HL-60/S4 treated with retinoic acid at 250 ng/mL for 4 days and 3 days (cell line): ENCODE measurements at regions not wholly inside any gene's neighbourhood (a gene's known extent, or its start where the extent isn't known, plus 50 kb on each side); places are given as distances from the start of the nearest gene placed in this dataset.

Experiments used
- in situ Hi-C: fragments of 300-500 bp; cut with MboI; formaldehyde crosslinking; loops from 2 replicates; pipeline ENCODE4 v1.7.0; 2022; ENCODE audit warnings: low sequenced_read_pairs

GRCh38 chr5:174306345-174307030 lies 261.0 kb downstream of the NSG2 start:
- in situ Hi-C loops = loop anchor here (25.0 kb wide), 2 partner anchors 269 to 694 kb away; partner anchors contain the start of genes BOD1 and NSG2

DNA sequence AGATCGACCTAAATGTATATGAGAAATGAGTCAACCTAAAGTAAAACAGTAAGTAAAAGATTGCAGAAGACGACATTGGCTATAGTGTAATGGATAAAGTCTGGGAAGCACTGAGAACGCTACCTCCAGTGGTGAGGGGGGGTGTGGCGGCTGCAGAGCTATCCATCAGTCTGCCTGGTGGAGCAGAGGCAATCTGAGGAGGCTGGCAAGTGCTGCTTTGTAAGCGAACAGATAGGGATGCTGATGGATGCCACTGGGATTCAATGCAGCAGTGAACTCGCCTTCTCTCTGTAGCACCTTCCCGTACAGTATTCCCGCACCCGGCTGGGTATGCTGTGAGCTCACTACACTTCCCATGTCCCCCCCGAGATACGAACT lies 261.5 kb downstream of the NSG2 start:
- in situ Hi-C loops = loop anchor here (25.0 kb wide), 2 partner anchors 270 to 695 kb away; partner anchors contain the start of genes BOD1 and NSG2

GRCh38 chr5:174307656-174308271 lies 262.3 kb downstream of the NSG2 start:
- in situ Hi-C loops = loop anchor here (25.0 kb wide), 2 partner anchors 270 to 695 kb away; partner anchors contain the start of genes BOD1 and NSG2

- in situ Hi-C loops = loop anchor here (25.0 kb wide), 2 partner anchors 272 to 697 kb away; partner anchors contain the start of genes BOD1 and NSG2
These were observed 263.8 kb downstream of the NSG2 start for GRCh38 chr5:174309131-174309795.

GRCh38 chr5:174310243-174310642 lies 264.7 kb downstream of the NSG2 start:
- in situ Hi-C loops = loop anchor here (25.0 kb wide), 2 partner anchors 273 to 698 kb away; partner anchors contain the start of genes BOD1 and NSG2

DNA sequence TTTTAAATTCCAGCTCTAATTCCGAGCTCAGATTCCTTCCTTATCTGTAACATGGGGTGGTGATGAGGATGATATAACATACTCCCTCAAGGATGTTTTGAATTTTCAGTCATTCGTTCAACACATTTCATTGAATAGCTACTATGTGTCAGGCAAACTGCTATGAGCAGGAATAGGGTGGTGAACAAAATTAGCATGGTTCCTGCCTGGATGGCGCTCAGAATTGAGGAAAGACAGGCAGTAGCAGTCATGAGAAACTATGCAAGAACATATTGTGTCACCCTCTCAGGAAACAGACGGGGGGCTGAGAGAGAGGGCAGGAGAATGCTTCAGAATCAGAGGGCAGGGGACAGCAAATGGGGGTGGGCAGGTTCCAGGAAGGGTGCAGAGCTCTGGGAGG lies 265.2 kb downstream of the NSG2 start:
- in situ Hi-C loops = loop anchor here (25.0 kb wide), 2 partner anchors 273 to 698 kb away; partner anchors contain the start of genes BOD1 and NSG2

DNA sequence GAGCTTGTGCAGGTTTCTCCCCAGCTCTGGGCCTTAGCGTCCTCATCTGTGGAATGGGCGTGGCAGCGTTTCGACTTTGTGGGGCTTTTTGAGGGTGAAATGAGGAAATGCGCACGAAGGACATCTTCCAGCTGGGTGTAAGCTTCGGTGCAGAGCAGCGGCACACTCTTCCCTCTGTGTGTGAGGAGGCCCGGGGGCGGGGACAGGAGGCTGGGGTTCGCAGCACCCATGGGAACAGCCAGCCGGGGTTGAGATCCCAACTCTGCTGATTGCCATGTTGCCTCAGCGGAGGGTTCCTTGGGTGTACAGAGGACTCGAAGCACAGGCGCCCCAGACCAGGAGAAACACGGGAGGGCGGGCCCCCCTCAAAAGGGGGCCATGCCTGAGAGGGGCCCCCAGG lies 265.6 kb downstream of the NSG2 start:
- in situ Hi-C loops = loop anchor here (25.0 kb wide), 2 partner anchors 274 to 699 kb away; partner anchors contain the start of genes BOD1 and NSG2

DNA sequence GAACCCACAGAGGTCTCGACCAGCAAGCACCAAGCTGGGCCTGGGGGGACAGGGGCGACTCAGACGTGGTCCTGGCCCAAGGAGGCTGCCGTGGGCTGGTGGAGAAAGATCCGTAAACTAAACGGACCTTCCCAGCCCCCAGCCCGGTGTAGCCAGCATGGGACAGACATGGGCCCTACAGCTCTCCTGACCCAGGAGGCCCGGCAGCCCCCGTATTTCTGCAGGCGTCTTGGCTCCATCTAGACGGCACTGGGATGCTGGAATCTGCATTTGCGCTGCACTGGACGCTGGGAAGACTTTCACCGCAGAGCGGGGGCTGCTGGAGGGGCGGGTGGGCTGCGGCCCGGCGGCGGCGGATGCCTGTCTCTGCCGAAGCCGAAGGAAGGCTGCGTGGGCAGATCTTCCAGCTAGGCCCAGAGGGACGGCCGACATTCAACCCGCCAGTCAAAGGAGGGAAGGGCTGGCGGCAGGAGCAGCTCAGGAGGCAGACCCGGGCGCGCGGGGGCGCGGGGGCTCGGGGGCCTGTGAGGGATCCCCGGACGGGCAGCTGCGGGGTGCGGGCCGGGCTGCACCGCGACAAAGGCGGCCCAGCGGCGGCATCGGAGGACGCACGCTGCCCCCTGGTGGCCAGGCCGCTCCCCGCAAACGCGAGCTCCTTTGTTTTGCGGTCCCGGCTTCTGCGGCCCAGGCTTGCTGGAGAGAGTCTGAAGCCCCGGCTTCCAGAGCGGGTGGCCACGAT lies 266.2 kb downstream of the NSG2 start:
- in situ Hi-C loops = loop anchor here (25.0 kb wide), 2 partner anchors 274 to 699 kb away; partner anchors contain the start of genes BOD1 and NSG2

DNA sequence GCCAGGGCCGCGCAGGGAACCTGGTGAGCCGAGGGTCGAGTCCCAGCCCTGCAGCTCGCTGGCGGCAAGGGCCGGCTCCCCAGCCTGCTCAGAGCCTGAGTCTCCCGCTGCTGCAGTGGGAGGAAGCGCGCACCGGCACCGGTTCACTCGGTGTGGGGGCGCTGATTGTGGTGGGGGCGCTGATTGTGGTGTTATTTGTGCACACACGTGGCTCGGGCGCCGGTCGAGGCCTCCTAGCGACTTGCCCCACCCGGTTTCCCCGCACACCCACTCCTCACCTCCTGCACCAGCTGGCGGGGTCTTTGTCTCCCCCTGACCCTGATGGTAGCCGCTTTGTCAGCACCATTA lies 266.7 kb downstream of the NSG2 start:
- in situ Hi-C loops = loop anchor here (25.0 kb wide), 2 partner anchors 275 to 700 kb away; partner anchors contain the start of genes BOD1 and NSG2

DNA sequence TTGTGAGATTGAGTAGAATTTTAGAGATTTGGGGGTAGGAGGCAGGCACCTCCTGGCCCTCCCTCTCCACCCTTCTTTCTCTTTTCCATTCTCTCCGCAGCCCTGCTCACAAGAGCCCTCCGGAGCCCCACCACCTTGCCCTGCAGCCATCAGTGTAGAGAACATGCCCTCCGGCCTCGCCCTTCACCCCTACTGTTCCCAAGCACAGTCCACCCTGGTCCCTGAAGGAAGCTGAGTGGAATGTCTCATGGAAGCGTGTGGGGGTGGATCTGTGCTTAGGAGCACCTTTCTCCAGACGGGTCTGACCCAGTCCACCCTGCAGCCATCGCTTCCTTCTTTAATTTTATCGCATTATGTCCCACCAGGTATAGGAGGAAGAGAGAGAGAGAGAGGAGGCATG lies 267.1 kb downstream of the NSG2 start:
- in situ Hi-C loops = loop anchor here (25.0 kb wide), 2 partner anchors 275 to 700 kb away; partner anchors contain the start of genes BOD1 and NSG2

DNA sequence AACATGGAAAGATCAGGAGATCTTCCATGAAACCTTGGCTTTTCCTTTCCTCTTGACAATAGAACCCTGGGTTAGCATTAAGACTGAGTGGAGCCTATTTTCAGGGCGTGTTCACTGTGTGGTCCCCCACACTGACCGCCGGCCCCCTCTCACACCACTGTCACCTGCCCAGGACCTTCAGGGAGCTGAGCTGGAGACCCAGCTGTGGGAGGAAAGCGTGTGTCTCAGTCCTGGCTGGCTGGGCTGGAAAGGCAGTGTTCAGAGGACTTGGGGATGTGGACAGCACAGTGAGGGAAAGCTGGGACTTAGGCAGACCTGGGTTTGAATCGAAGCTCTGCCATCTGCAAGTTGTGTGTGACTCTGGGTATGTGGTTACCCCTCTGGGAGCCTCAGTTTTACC lies 268.1 kb downstream of the NSG2 start:
- in situ Hi-C loops = loop anchor here (25.0 kb wide), 2 partner anchors 276 to 701 kb away; partner anchors contain the start of genes BOD1 and NSG2

DNA sequence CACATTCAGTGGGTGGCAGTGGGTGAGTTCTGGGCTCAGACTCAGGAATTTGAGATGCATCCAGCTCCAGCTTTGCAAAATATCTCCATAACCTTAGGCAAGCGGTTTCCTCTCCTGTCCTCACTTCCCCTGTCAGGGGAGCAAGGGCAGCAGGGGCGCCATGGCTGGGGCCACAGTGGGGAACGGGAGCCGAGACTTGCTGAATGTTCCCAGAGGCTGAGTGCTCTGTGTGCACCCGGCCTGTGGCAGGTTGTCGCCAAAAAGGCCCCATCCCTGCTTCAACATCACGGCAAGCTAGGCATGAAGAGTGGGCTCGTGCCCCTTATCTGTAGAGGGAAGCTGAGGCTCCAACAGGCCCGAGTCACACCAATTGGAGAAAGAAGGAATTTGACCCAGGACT lies 268.8 kb downstream of the NSG2 start:
- in situ Hi-C loops = loop anchor here (25.0 kb wide), 2 partner anchors 277 to 702 kb away; partner anchors contain the start of genes BOD1 and NSG2

- in situ Hi-C loops = loop anchor here (25.0 kb wide), 2 partner anchors 278 to 703 kb away; partner anchors contain the start of genes BOD1 and NSG2
These were observed 270.0 kb downstream of the NSG2 start for GRCh38 chr5:174315471-174315870.

DNA sequence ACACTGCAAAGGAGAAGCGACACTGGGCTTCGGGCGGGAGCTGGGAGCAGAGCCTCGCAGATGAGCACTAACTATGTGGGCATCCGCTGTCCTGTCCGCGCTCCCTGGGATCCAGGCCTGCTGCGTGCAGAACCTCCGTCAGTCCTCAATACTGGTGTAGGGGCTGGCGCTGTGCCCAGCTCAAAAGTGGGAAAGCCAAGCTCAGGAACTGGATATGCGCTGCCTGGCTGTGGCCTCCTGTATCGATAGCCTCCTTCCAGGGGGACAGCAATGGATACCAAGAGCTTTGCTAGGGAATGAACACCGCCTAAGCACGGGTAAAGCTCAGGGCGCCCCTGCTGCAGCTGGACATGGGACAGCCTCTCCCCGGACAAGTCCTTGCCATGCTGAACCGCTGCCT lies 270.4 kb downstream of the NSG2 start:
- in situ Hi-C loops = loop anchor here (25.0 kb wide), 2 partner anchors 279 to 704 kb away; partner anchors contain the start of genes BOD1 and NSG2

GRCh38 chr5:174316326-174316725 lies 270.8 kb downstream of the NSG2 start:
- in situ Hi-C loops = loop anchor here (25.0 kb wide), 2 partner anchors 279 to 704 kb away; partner anchors contain the start of genes BOD1 and NSG2

DNA sequence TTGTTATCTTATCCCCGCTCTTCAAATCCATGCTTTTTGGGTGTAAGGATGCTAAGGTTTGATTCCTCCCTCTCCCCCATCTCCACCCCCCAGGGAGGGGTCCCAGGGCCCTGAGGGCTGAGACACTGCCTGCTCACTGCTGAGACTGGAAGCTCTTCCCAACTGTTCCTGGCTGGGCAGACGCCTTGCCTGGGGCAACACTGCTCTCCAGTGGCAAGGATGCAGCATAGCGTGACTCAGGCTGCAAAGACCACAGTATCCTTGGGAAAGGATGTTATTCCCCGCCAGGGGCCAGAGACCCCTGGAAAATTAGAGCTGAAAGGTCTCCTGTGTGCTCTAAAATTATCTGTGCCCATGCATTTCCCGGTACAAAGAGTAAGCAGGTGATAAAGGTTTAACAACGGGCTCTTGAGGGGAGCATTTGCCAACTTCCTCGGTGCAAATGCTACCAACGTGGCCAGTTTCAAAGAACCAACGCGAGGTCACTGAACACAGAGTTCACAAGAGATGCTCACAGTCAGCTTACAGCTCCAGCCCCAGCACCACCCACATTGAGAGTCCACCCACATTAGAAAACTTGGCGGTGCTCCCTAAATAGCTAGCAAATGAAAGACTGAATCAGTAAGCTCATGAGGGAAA lies 271.9 kb downstream of the NSG2 start:
- in situ Hi-C loops = loop anchor here (25.0 kb wide), 2 partner anchors 280 to 705 kb away; partner anchors contain the start of genes BOD1 and NSG2

- in situ Hi-C loops = loop anchor here (25.0 kb wide), 2 partner anchors 281 to 706 kb away; partner anchors contain the start of genes BOD1 and NSG2
These were observed 273.1 kb downstream of the NSG2 start for GRCh38 chr5:174318578-174318977.

DNA sequence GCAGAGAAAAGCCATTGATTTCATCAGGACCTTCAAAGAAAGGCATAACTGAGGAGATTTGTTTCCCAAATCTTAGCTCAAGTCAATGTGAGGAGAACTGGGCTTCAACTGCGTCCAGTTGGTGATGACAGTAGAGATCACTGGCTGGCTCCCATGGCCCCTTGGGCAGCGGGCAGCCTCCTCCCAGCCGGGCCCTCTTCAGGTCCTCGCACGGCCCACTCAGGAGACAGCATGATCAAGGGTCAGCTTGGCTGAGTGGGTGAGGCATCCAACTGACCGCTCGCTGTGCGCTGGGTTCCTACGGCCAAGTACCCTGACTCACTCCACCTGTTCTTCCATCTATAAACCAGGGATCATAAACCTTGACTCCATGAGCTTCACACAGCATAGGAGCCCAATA lies 274.0 kb downstream of the NSG2 start:
- in situ Hi-C loops = loop anchor here (25.0 kb wide), 2 partner anchors 282 to 707 kb away; partner anchors contain the start of genes BOD1 and NSG2

DNA sequence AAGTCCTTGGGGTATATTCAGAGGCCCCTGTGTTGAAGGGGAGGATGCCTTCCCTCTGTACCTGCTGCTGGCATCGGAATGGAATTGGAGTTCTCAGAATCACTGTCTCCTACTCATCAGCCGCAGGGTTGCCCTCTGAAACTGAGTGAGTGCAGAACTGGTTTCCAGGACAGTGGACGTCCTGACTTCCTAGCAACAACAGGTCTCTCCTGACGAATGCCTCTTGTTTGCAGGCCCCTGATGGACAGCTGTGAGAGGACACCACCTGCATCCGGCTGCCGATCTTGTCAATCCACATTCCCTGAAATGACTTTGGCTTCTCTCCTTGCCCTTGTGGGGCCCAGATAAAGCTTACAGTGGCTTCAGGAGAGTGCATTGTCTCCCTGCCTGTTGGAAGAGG lies 274.5 kb downstream of the NSG2 start:
- in situ Hi-C loops = loop anchor here (25.0 kb wide), 2 partner anchors 283 to 708 kb away; partner anchors contain the start of genes BOD1 and NSG2
